GM12878 (cell line): ENCODE measurements at regions not wholly inside any gene's neighbourhood (a gene's known extent, or its start where the extent isn't known, plus 50 kb on each side); places are given as distances from the start of the nearest gene placed in this dataset.

Source experiments
- BCL3 ChIP-seq: IDR thresholded peaks from 2 replicates; pipeline ENCODE4 v1.6.1; 2011; ENCODE audit warnings: borderline replicate concordance, low read depth, mild to moderate bottlenecking, moderate library complexity, low read length; ENCODE audit not compliant: insufficient read depth, poor library complexity, severe bottlenecking
- BHLHE40 ChIP-seq, 2 experiments: fragments of 450-650 bp in 1 of 2; IDR thresholded peaks; 2 replicates each; pipeline ENCODE4 v1.6.1; 2011 to 2017; ENCODE audit warnings: low read depth in 2 of 2, borderline replicate concordance in 1 of 2, improper control_type of control experiment in 1 of 2, low read length in 1 of 2, mild to moderate bottlenecking in 1 of 2
- CBFB ChIP-seq: IDR thresholded peaks from 2 replicates; pipeline ENCODE4 v1.6.1; 2016; ENCODE audit warnings: antibody characterized with exemption, low read depth
- E2F4 ChIP-seq: IDR thresholded peaks from 2 replicates; pipeline ENCODE4 v1.6.1; 2012; ENCODE audit warnings: low read depth, low read length, improper control_type of control experiment
- EED ChIP-seq: sonication (generic); IDR thresholded peaks from 2 replicates; pipeline ENCODE4 v1.6.1; 2016; ENCODE audit warnings: antibody characterized with exemption, low read depth
- FOS ChIP-seq: IDR thresholded peaks from 3 replicates; pipeline ENCODE4 v1.6.1; 2011; ENCODE audit warnings: borderline replicate concordance; ENCODE audit not compliant: insufficient read length; ENCODE audit errors: extremely low read depth
- HDAC6 ChIP-seq: fragments of 200-600 bp; sonication (generic); IDR thresholded peaks from one replicate; pipeline ENCODE4 v1.8.0; 2017; ENCODE audit warnings: antibody characterized with exemption; ENCODE audit not compliant: unreplicated experiment
- HDGF ChIP-seq: fragments of 450-650 bp; IDR thresholded peaks from 2 replicates; pipeline ENCODE4 v1.6.1; 2016; ENCODE audit warnings: antibody characterized with exemption
- IKZF1 ChIP-seq: fragments of 450-650 bp; conservative IDR thresholded peaks from 2 replicates; pipeline ENCODE4 v1.6.1; 2017; ENCODE audit warnings: antibody characterized with exemption, mild to moderate bottlenecking
- MYB ChIP-seq: fragments of 150-350 bp; IDR thresholded peaks from 2 replicates; pipeline ENCODE4 v1.6.1; 2014; ENCODE audit warnings: mild to moderate bottlenecking, low read depth, low read length, borderline replicate concordance
- NFXL1 ChIP-seq: fragments of 450-650 bp; IDR thresholded peaks from 2 replicates; pipeline ENCODE4 v1.6.1; 2017; ENCODE audit warnings: antibody characterized with exemption, mild to moderate bottlenecking, borderline replicate concordance
- NFYA ChIP-seq: IDR thresholded peaks from 2 replicates; pipeline ENCODE4 v1.6.1; 2011; ENCODE audit warnings: low read depth, mild to moderate bottlenecking, low read length, improper control_type of control experiment, borderline replicate concordance
- POLR2A ChIP-seq: IDR thresholded peaks from 2 replicates; pipeline ENCODE4 v1.6.1; 2011; ENCODE audit warnings: low read depth, mild to moderate bottlenecking, low read length
- RB1 ChIP-seq: fragments of 450-650 bp; formaldehyde crosslinking; IDR thresholded peaks from 2 replicates; pipeline ENCODE4 v1.6.1; 2017; ENCODE audit warnings: mild to moderate bottlenecking, borderline replicate concordance
- RELA ChIP-seq: fragments of 450-650 bp; IDR thresholded peaks from 2 replicates; pipeline ENCODE4 v1.8.0; 2014; ENCODE audit warnings: borderline replicate concordance; ENCODE audit not compliant: partially characterized antibody
- SKIL ChIP-seq: fragments of 450-650 bp; IDR thresholded peaks from 2 replicates; pipeline ENCODE4 v1.6.1; 2017; ENCODE audit warnings: mild to moderate bottlenecking, low read depth, inconsistent platforms; ENCODE audit not compliant: poor library complexity, severe bottlenecking
- SMARCA5 ChIP-seq: fragments of 450-650 bp; IDR thresholded peaks from 2 replicates; pipeline ENCODE4 v1.6.1; 2017; ENCODE audit warnings: mild to moderate bottlenecking
- SP1 ChIP-seq: IDR thresholded peaks from one replicate; pipeline ENCODE4 v1.6.1; 2011; ENCODE audit warnings: low read depth, low read length
- TCF3 ChIP-seq: IDR thresholded peaks from 2 replicates; pipeline ENCODE4 v1.6.1; 2012; ENCODE audit warnings: low read depth, mild to moderate bottlenecking, low read length, borderline replicate concordance; ENCODE audit not compliant: insufficient read depth
- TCF7 ChIP-seq: IDR thresholded peaks from 2 replicates; pipeline ENCODE4 v1.6.1; 2014; ENCODE audit warnings: antibody characterized with exemption, borderline replicate concordance
- YY1 ChIP-seq: IDR thresholded peaks from 2 replicates; pipeline ENCODE4 v1.6.1; 2011; ENCODE audit warnings: low read depth, mild to moderate bottlenecking, low read length
- ZBED1 ChIP-seq: IDR thresholded peaks from 2 replicates; pipeline ENCODE4 v1.6.1; 2016; ENCODE audit warnings: borderline replicate concordance
- ZBTB11 ChIP-seq: fragments of 450-650 bp; formaldehyde crosslinking; IDR thresholded peaks from 2 replicates; pipeline ENCODE4 v1.5.0; 2022; ENCODE audit warnings: mild to moderate bottlenecking, missing genetic modification characterization
- ZNF384 ChIP-seq: IDR thresholded peaks from 2 replicates; pipeline ENCODE4 v1.6.1; 2012; ENCODE audit warnings: low read depth, mild to moderate bottlenecking, low read length, improper control_type of control experiment, borderline replicate concordance

- TF ChIP-seq ZBTB11 (CRISPR knock-in tag) (no peak), SMARCA5 (no peak), YY1 (no peak), SP1 (no peak), ZBED1 (0 out of 2 replicates have a peak, but pooled peaks have one; percentile 65), CBFB (no peak), BCL3 (no peak), NFXL1 (no peak), MYB (no peak), FOS (no peak), BHLHE40 (IDR thresholded peaks at IDR 0.05; ENCODE audit: borderline replicate concordance in 1 of 2, low read depth in 2 of 2, low read length in 1 of 2) (no peak), HDAC6 (no peak), RELA (no peak), ZNF384 (no peak), NFYA (no peak), HDGF (no peak), TCF3 (peak; percentile 74; the same call in 1 of the 2 replicates), IKZF1 (peak; percentile 96), TCF7 (no peak), SKIL (no peak), RB1 (no peak), E2F4 (no peak), EED (peak; percentile 98), POLR2A (no peak)
These were observed 236.8 kb upstream of the MAN1A1 start (continued) for GRCh38 chr6:119586250-119586882.
